H9 (cell line): ENCODE measurements at regions not wholly inside any gene's neighbourhood (a gene's known extent, or its start where the extent isn't known, plus 50 kb on each side); places are given as distances from the start of the nearest gene placed in this dataset.

ENCODE experiments used
- DNase-seq: peaks from one replicate; pipeline ENCODE4 v3.0.0-alpha.2; 2017
- H2AFZ ChIP-seq: one replicate; pipeline ENCODE4 v1.6.1; 2013; ENCODE audit warnings: mild to moderate bottlenecking, low read length, control low read depth, moderate library complexity
- H2AK5ac ChIP-seq: 2 replicates; pipeline ENCODE4 v1.6.1; 2013; ENCODE audit warnings: low read length, control low read depth, mixed read lengths; ENCODE audit not compliant: insufficient read length
- H2BK120ac ChIP-seq: one replicate; pipeline ENCODE4 v1.6.1; 2013; ENCODE audit warnings: low read depth, mild to moderate bottlenecking, low read length, control low read depth, inconsistent platforms; ENCODE audit not compliant: poor library complexity, severe bottlenecking
- H2BK12ac ChIP-seq: 2 replicates; pipeline ENCODE4 v1.6.1; 2013; ENCODE audit warnings: low read length, control low read depth, mixed read lengths, low read depth; ENCODE audit not compliant: insufficient read length
- H2BK15ac ChIP-seq: 2 replicates; pipeline ENCODE4 v1.6.1; 2013; ENCODE audit warnings: low read depth, low read length, control low read depth
- H2BK20ac ChIP-seq: one replicate; pipeline ENCODE4 v1.6.1; 2013; ENCODE audit warnings: low read depth, mild to moderate bottlenecking, low read length, control low read depth, inconsistent platforms; ENCODE audit not compliant: poor library complexity, severe bottlenecking
- H2BK5ac ChIP-seq: 2 replicates; pipeline ENCODE4 v1.6.1; 2013; ENCODE audit warnings: low read length, control low read depth, mixed read lengths; ENCODE audit not compliant: insufficient read length
- H3K14ac ChIP-seq: 2 replicates; pipeline ENCODE4 v1.6.1; 2013; ENCODE audit warnings: low read length, control low read depth; ENCODE audit not compliant: insufficient read depth
- H3K18ac ChIP-seq: 2 replicates; pipeline ENCODE4 v1.6.1; 2013; ENCODE audit warnings: low read depth, mild to moderate bottlenecking, mixed read lengths, low read length, control low read depth; ENCODE audit not compliant: insufficient read length
- H3K23ac ChIP-seq: 2 replicates; pipeline ENCODE4 v1.6.1; 2013; ENCODE audit warnings: low read length, control low read depth, mixed read lengths, low read depth; ENCODE audit not compliant: insufficient read length
- H3K23me2 ChIP-seq: 2 replicates; pipeline ENCODE4 v1.6.1; 2013; ENCODE audit warnings: low read depth, mild to moderate bottlenecking, mixed read lengths, low read length, control low read depth; ENCODE audit not compliant: insufficient read length, poor library complexity, severe bottlenecking
- H3K27ac ChIP-seq: 2 replicates; pipeline ENCODE4 v1.5.1; 2013; ENCODE audit warnings: low read length, control low read depth, mixed read lengths, low read depth; ENCODE audit not compliant: insufficient read length
- H3K27me3 ChIP-seq: 2 replicates; pipeline ENCODE4 v1.6.1; 2013; ENCODE audit warnings: low read length, control low read depth, inconsistent platforms; ENCODE audit not compliant: insufficient read depth
- H3K4ac ChIP-seq: 2 replicates; pipeline ENCODE4 v1.6.1; 2013; ENCODE audit warnings: low read depth, mild to moderate bottlenecking, control low read depth, inconsistent platforms, low read length, moderate library complexity
- H3K4me1 ChIP-seq: 2 replicates; pipeline ENCODE4 v1.6.1; 2013; ENCODE audit warnings: low read length, control low read depth, inconsistent platforms; ENCODE audit not compliant: insufficient read depth
- H3K4me2 ChIP-seq: 2 replicates; pipeline ENCODE4 v1.6.1; 2013; ENCODE audit warnings: low read length, control low read depth, mixed read lengths; ENCODE audit not compliant: insufficient read length, insufficient read depth
- H3K56ac ChIP-seq: 2 replicates; pipeline ENCODE4 v1.6.1; 2013; ENCODE audit warnings: low read depth, mild to moderate bottlenecking, mixed read lengths, low read length, control low read depth; ENCODE audit not compliant: insufficient read length
- H3K79me1 ChIP-seq: 2 replicates; pipeline ENCODE4 v1.6.1; 2013; ENCODE audit warnings: low read depth, mild to moderate bottlenecking, moderate library complexity, low read length, control low read depth, inconsistent platforms; ENCODE audit not compliant: insufficient read depth, poor library complexity, severe bottlenecking
- H3K79me2 ChIP-seq: 2 replicates; pipeline ENCODE4 v1.6.1; 2013; ENCODE audit warnings: low read length, control low read depth, inconsistent platforms; ENCODE audit not compliant: insufficient read depth
- H3K9ac ChIP-seq: 2 replicates; pipeline ENCODE4 v1.6.1; 2013; ENCODE audit warnings: low read length, control low read depth, mixed read lengths; ENCODE audit not compliant: insufficient read length; ENCODE audit errors: extremely low read depth
- H3K9me3 ChIP-seq: one replicate; pipeline ENCODE4 v1.6.1; 2013; ENCODE audit warnings: low read depth, low read length, inconsistent platforms; ENCODE audit not compliant: control insufficient read depth
- H3T11ph ChIP-seq: one replicate; pipeline ENCODE4 v1.6.1; 2013; ENCODE audit warnings: mild to moderate bottlenecking, low read length, control low read depth, inconsistent platforms
- H4K20me1 ChIP-seq: one replicate; pipeline ENCODE4 v1.6.1; 2013; ENCODE audit not compliant: control insufficient read depth, insufficient read length, insufficient read depth
- H4K5ac ChIP-seq: 2 replicates; pipeline ENCODE4 v1.6.1; 2013; ENCODE audit warnings: low read depth, mild to moderate bottlenecking, mixed read lengths, low read length, control low read depth; ENCODE audit not compliant: insufficient read length
- H4K8ac ChIP-seq: replicated peaks from 2 replicates; pipeline ENCODE4 v1.6.1; 2013; ENCODE audit warnings: low read length, control low read depth, mixed read lengths, low read depth; ENCODE audit not compliant: insufficient read length
- H4K91ac ChIP-seq: 2 replicates; pipeline ENCODE4 v1.6.1; 2013; ENCODE audit warnings: low read depth, mild to moderate bottlenecking, moderate library complexity, mixed read lengths, low read length, control low read depth; ENCODE audit not compliant: insufficient read length
- H3K27ac Mint-ChIP-seq, 3 experiments: 2 replicates in 2 of 3; 3 replicates in 1 of 3; pipeline ENCODE4 v1.8.0; 2020 to 2021; ENCODE audit warnings: mixed read lengths in 3 of 3, mild to moderate bottlenecking in 1 of 3, moderate library complexity in 1 of 3
- H3K27me3 Mint-ChIP-seq: 2 replicates; pipeline ENCODE4 v1.8.0; 2021; ENCODE audit warnings: low read depth, mild to moderate bottlenecking, moderate library complexity, mixed read lengths
- H3K36me3 Mint-ChIP-seq, 3 experiments: 2 replicates in 2 of 3; 3 replicates in 1 of 3; pipeline ENCODE4 v1.8.0; 2020 to 2021; ENCODE audit warnings: low read depth in 3 of 3, mixed read lengths in 3 of 3; ENCODE audit not compliant: insufficient read depth in 1 of 3
- H3K4me1 Mint-ChIP-seq, 2 experiments: 2 replicates each; pipeline ENCODE4 v1.8.0; 2020; ENCODE audit warnings: mixed read lengths in 2 of 2
- H3K4me3 Mint-ChIP-seq, 2 experiments: 2 replicates in 1 of 2; 3 replicates in 1 of 2; pipeline ENCODE4 v1.8.0; 2020 to 2021; ENCODE audit warnings: mild to moderate bottlenecking in 2 of 2, mixed read lengths in 2 of 2, moderate library complexity in 1 of 2
- H3K9me3 Mint-ChIP-seq, 2 experiments: 2 replicates in 1 of 2; 3 replicates in 1 of 2; pipeline ENCODE4 v1.8.0; 2020; ENCODE audit warnings: mild to moderate bottlenecking in 2 of 2, mixed read lengths in 2 of 2, moderate library complexity in 1 of 2
- CTCF ChIP-seq: fragments of 200-600 bp; sonication (generic); conservative IDR thresholded peaks from 3 replicates; pipeline ENCODE4 v1.8.0; 2021; ENCODE audit warnings: antibody characterized with exemption, mild to moderate bottlenecking
- WGBS: extraction: QIAGEN DNeasy Blood & Tissue Kit; methylation state at CpG from one replicate; pipeline ENCODE4 v1.1.7; 2013; ENCODE audit warnings: missing lambda C conversion rate, low lambda C conversion rate, mixed read lengths; ENCODE audit not compliant: insufficient read length; ENCODE audit errors: extremely low coverage; 5-methylcytosine and 5-hydroxymethylcytosine counted together

- H4K8ac ChIP-seq: no peak overlapping the region
- H3K4me2 ChIP-seq: no peak overlapping the region
- Mint-ChIP-seq H3K36me3 (no peaks in the 10 kb centered on the region; a peak in 3 of 7 replicates), H3K4me3 (no peak overlapping the region), H3K9me3 (peaks cover 2 to 3% of the 10 kb centered on the region in 2 experiments; a peak in 2 of 5 replicates), H3K27me3 (peaks cover 1% of the 10 kb centered on the region; the same call in 1 of the 2 replicates), H3K27ac (no peak overlapping the region), H3K4me1 (peaks cover 16 to 20% of the 10 kb centered on the region in 2 experiments)
- no peak overlapping the region for H2AFZ ChIP-seq
- no peaks in the 10 kb centered on the region for H4K20me1 ChIP-seq
- H3K9me3 ChIP-seq: no peaks in the 10 kb centered on the region
- H3K9ac ChIP-seq: no peak overlapping the region
- DNase-seq: no peak
- no peak overlapping the region for H2BK12ac ChIP-seq
- H4K91ac ChIP-seq: no peak overlapping the region
- H3K4ac ChIP-seq: no peak overlapping the region
- no peaks in the 10 kb centered on the region for H3K79me1 ChIP-seq
- H3K4me1 ChIP-seq: peaks cover under 1% of the 10 kb centered on the region; the same call in 1 of the 2 replicates
- H2BK120ac ChIP-seq: no peak overlapping the region
- no peak overlapping the region for H3K14ac ChIP-seq
- no peak overlapping the region for H3T11ph ChIP-seq
- no peak overlapping the region for H3K27ac ChIP-seq
- H2BK5ac ChIP-seq: no peak overlapping the region
- no peak overlapping the region for H2BK20ac ChIP-seq
- no peak overlapping the region for H3K56ac ChIP-seq
- H3K27me3 ChIP-seq: no peaks in the 10 kb centered on the region
- no peak overlapping the region for H3K23ac ChIP-seq
- no peak overlapping the region for H2AK5ac ChIP-seq
- H4K5ac ChIP-seq: no peak overlapping the region
- no peaks in the 10 kb centered on the region for H3K79me2 ChIP-seq
- WGBS: no CpG with 5 or more reads among the region's 3 CpGs
- H2BK15ac ChIP-seq: no peak overlapping the region
- TF ChIP-seq CTCF: no peak
- no peaks in the 10 kb centered on the region for H3K23me2 ChIP-seq
- no peak overlapping the region for H3K18ac ChIP-seq
These were observed 224.4 kb upstream of the HS6ST1 start for GRCh38 chr2:128543036-128543435.
